Thyroid gland (tissue), 4 donors: ENCODE measurements at regions not wholly inside any gene's neighbourhood (a gene's known extent, or its start where the extent isn't known, plus 50 kb on each side); places are given as distances from the start of the nearest gene placed in this dataset.

Experiments used
- CTCF ChIP-seq, 6 experiments: fragments of 200-600 bp in 3 of 6; fragments of 450-650 bp in 3 of 6; sonication (generic) in 3 of 6; IDR thresholded peaks; one replicate each; pipeline ENCODE4 v1.5.1; 2016 to 2019; ENCODE audit warnings: antibody characterized with exemption in 6 of 6, mild to moderate bottlenecking in 2 of 6, inconsistent platforms in 1 of 6, moderate library complexity in 1 of 6
- POLR2A ChIP-seq, 2 donors: fragments of 450-650 bp; IDR thresholded peaks; one replicate each; pipeline ENCODE4 v1.6.1; 2017; ENCODE audit warnings: antibody characterized with exemption in 2 of 2, mild to moderate bottlenecking in 2 of 2, moderate library complexity in 1 of 2

DNA sequence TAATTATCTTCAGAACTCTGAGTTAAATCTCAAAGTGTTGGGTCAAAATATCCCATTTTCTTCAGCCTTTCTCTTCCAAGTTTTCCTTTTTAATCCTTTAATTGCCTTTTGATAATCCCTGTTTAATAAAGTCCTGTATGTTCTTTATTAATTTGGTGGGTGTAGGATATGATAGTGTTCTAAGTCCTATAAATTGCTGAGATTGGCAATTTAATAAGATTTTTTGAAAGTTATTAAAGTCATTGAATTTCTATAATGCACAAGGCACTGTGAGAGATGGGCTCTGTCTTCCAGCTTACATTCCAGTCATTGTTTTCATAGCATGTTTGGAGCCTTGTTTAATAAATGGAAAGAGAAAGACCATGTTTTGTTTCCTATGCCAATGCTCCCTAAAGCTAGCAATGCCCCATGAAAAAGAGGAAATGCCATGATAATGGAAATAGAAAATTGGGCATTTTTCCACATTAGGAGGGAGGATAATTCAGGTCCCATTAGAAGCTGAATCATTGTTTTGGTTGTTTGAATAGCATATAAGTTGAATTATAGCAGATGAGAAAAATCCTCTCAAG is 404.8 kb downstream of the CD109 start:
- TF ChIP-seq CTCF (IDR thresholded peaks at IDR 0.05): no peak
- TF ChIP-seq POLR2A (IDR thresholded peaks at IDR 0.05): no peak
